A549 (cell line): ENCODE measurements at regions not wholly inside any gene's neighbourhood (a gene's known extent, or its start where the extent isn't known, plus 50 kb on each side); places are given as distances from the start of the nearest gene placed in this dataset.

Experiments used
- ATAC-seq, 2 experiments: fragments of 200-7000 bp in 1 of 2; fragments of >200 bp in 1 of 2; cut with Nextera tagmentation in 1 of 2; cut with Tn5 transposase in 1 of 2; 3 replicates each; pipeline versions ENCODE4 v1.8.0 to v1.9.1; 2018 to 2020; ENCODE audit warnings: mild to moderate bottlenecking in 1 of 2, moderate library complexity in 1 of 2
- CTCF ChIA-PET: fragments of 300-600 bp; sonication (Branson Sonifier 250); formaldehyde crosslinking; extraction: SDS; loops from one replicate; lab custom pipeline; 2021; ENCODE audit warnings: antibody characterized with exemption, inconsistent platforms; lab: Yijun Ruan, JAX
- POLR2A ChIA-PET: fragments of 350-600 bp; formaldehyde crosslinking; extraction: SDS; loops from one replicate; lab custom pipeline; 2021; ENCODE audit warnings: antibody characterized with exemption, inconsistent platforms; lab: Yijun Ruan, JAX
- DNase-seq, 2 experiments: peaks; one replicate each; pipeline versions ENCODE4 v3.0.0 to v3.0.0-alpha.2; 2011 to 2016; ENCODE audit warnings: low read depth in 1 of 2, low spot score in 1 of 2
- FAIRE-seq: peaks from 2 replicates; lab custom pipeline; 2011; peaks lifted over from hg19 to GRCh38; lab: Jason Lieb, UNC
- H3K27ac ChIP-seq, 2 experiments: fragments of >200 bp; sonication (Bioruptor Twin); formaldehyde crosslinking; 3 replicates each; pipeline ENCODE4 v1.5.1; 2016 to 2017
- H3K4me1 ChIP-seq: fragments of >200 bp; sonication (Bioruptor Twin); formaldehyde crosslinking; 3 replicates; pipeline ENCODE4 v1.6.1; 2016
- H3K4me2 ChIP-seq: fragments of >200 bp; sonication (Bioruptor Twin); formaldehyde crosslinking; 3 replicates; pipeline ENCODE4 v1.6.1; 2016
- H3K4me3 ChIP-seq: fragments of >200 bp; sonication (Bioruptor Twin); formaldehyde crosslinking; 3 replicates; pipeline ENCODE4 v1.5.1; 2016
- H3K9me3 ChIP-seq: fragments of >200 bp; sonication (Bioruptor Twin); formaldehyde crosslinking; 3 replicates; pipeline ENCODE4 v1.6.1; 2016
- CHD4 ChIP-seq: fragments of 200-600 bp; sonication (generic); IDR thresholded peaks from 2 replicates; pipeline ENCODE4 v1.6.1; 2016; ENCODE audit warnings: antibody characterized with exemption, mild to moderate bottlenecking, borderline replicate concordance
- EHMT2 ChIP-seq: fragments of 200-600 bp; sonication (generic); IDR thresholded peaks from 2 replicates; pipeline ENCODE4 v1.6.1; 2016; ENCODE audit warnings: antibody characterized with exemption, low read depth, mild to moderate bottlenecking, moderate library complexity
- FOSB ChIP-seq: fragments of 250-450 bp; sonication (Bioruptor Pico); IDR thresholded peaks from 2 replicates; pipeline ENCODE4 v1.5.0; 2020; ENCODE audit warnings: mild to moderate bottlenecking, moderate library complexity
- GATA3 ChIP-seq: IDR thresholded peaks from 2 replicates; pipeline ENCODE4 v1.6.1; 2012; ENCODE audit warnings: borderline replicate concordance
- HDAC2 ChIP-seq: fragments of 200-600 bp; sonication (generic); IDR thresholded peaks from 2 replicates; pipeline ENCODE4 v1.6.1; 2016
- HEYL ChIP-seq: fragments of 250-450 bp; sonication (Bioruptor Pico); IDR thresholded peaks from 2 replicates; pipeline ENCODE4 v1.8.0; 2021; ENCODE audit warnings: mild to moderate bottlenecking, moderate library complexity
- HOXB13 ChIP-seq: fragments of 250-450 bp; sonication (Bioruptor Pico); IDR thresholded peaks from 2 replicates; pipeline ENCODE4 v1.5.0; 2020; ENCODE audit warnings: low read depth, mild to moderate bottlenecking, moderate library complexity
- JUN ChIP-seq, 2 experiments: fragments of >200 bp; sonication (Bioruptor Twin); formaldehyde crosslinking; IDR thresholded peaks; 2 replicates in 1 of 2; 3 replicates in 1 of 2; pipeline ENCODE4 v1.6.1; 2016 to 2017
- MAZ ChIP-seq: fragments of 150-350 bp; IDR thresholded peaks from 2 replicates; pipeline ENCODE4 v1.6.1; 2014; ENCODE audit warnings: antibody characterized with exemption, low read depth, low read length, borderline replicate concordance
- NR3C1 ChIP-seq: fragments of >200 bp; sonication (Bioruptor Twin); formaldehyde crosslinking; IDR thresholded peaks from 3 replicates; pipeline ENCODE4 v1.6.1; 2017
- PHF8 ChIP-seq: fragments of 200-600 bp; sonication (generic); IDR thresholded peaks from 2 replicates; pipeline ENCODE4 v1.6.1; 2016; ENCODE audit warnings: low read depth, mild to moderate bottlenecking, antibody characterized with exemption, moderate library complexity, borderline replicate concordance
- RAD21 ChIP-seq, 2 experiments: fragments of >200 bp in 1 of 2; sonication (Bioruptor Twin) in 1 of 2; formaldehyde crosslinking in 1 of 2; IDR thresholded peaks in 1 of 2; conservative IDR thresholded peaks in 1 of 2; 2 replicates in 1 of 2; 3 replicates in 1 of 2; pipeline ENCODE4 v1.6.1; 2012 to 2018; ENCODE audit warnings: inconsistent platforms in 1 of 2
- RCOR1 ChIP-seq: fragments of 150-350 bp; IDR thresholded peaks from 2 replicates; pipeline ENCODE4 v1.6.1; 2014; ENCODE audit warnings: antibody characterized with exemption, low read length, low read depth
- TP53 ChIP-seq: fragments of 250-450 bp; sonication (Bioruptor Pico); IDR thresholded peaks from 2 replicates; pipeline ENCODE4 v1.5.0; 2021; ENCODE audit warnings: mild to moderate bottlenecking, moderate library complexity
- WGBS: methylation state at CpG from one replicate; pipeline ENCODE4 v1.1.6; 2017; ENCODE audit errors: missing lambda C conversion rate; 5-methylcytosine and 5-hydroxymethylcytosine counted together
- TF ChIP-seq, protein P1 (sequence below): IDR thresholded peaks from 2 replicates; pipeline ENCODE4 v1.6.1; 2012; ENCODE audit warnings: low read depth, borderline replicate concordance
- TF ChIP-seq, protein P2 (sequence below): fragments of >200 bp; sonication (Bioruptor Twin); formaldehyde crosslinking; IDR thresholded peaks from 3 replicates; pipeline ENCODE4 v1.6.1; 2016
- TF ChIP-seq, protein P3 (sequence below): IDR thresholded peaks from 2 replicates; pipeline ENCODE4 v1.6.1; 2012
- TF ChIP-seq, protein P4 (sequence below): fragments of 150-350 bp; IDR thresholded peaks from 2 replicates; pipeline ENCODE4 v1.6.1; 2014; ENCODE audit warnings: low read depth, mild to moderate bottlenecking, low read length

DNA sequence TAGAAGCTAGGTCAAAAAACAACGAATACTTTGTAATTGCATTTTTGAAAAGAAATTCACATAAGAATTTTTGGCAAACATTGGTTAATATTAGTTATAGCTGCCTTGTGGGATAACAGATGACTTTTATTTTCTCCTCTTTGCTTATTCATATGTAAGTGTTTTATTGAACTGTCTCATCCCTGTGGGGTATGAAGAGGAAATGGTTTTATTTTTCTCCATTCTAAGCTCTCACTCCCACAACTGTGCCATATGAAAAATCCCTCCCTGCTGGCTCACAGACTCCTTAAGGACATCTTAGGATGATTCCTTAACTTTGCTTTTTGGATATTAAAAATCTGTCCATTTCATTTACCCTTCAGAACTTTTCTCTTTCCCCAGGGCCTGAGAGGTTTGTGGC is 300.6 kb downstream of the PPP1R2C start:
- Histone ChIP-seq H3K27ac (no peak overlapping the region), H3K9me3 (no peaks in the 10 kb centered on the region)
- no peak for TF ChIP-seq NR3C1
- no peak for TF ChIP-seq RCOR1
- TF ChIP-seq, all 56 proteins: peak for 0
- Histone ChIP-seq H3K4me3 (no peak overlapping the region), H3K4me1 (no peaks in the 10 kb centered on the region), H3K4me2 (no peak overlapping the region)
- ATAC-seq (no peak), FAIRE-seq (peak; percentile 18), DNase-seq (no peak)
- POLR2A ChIA-PET, result no interaction called here
- 17% methylated on average over 1 of the region's 1 CpG for WGBS
- CTCF ChIA-PET, result no interaction called here

DNA sequence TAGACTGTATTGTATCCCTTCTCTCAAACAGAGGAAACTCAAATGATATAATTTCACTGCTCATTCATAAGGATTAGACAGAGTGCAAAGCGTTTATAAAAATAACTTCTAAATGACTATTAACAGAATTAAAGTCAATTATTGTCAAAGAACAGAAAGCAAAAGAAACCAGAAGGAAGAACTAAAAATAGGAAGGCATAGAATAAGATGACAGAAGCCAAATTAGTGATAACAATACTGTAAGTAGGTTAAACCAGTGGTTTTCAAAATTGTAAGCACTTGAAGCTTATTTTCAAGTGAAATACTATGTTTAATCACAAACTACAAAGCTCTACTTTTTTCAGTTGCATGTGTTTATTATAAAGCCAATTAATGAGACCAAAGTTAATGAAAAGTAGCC is 305.2 kb downstream of the PPP1R2C start:
- ATAC-seq, result no peak

DNA sequence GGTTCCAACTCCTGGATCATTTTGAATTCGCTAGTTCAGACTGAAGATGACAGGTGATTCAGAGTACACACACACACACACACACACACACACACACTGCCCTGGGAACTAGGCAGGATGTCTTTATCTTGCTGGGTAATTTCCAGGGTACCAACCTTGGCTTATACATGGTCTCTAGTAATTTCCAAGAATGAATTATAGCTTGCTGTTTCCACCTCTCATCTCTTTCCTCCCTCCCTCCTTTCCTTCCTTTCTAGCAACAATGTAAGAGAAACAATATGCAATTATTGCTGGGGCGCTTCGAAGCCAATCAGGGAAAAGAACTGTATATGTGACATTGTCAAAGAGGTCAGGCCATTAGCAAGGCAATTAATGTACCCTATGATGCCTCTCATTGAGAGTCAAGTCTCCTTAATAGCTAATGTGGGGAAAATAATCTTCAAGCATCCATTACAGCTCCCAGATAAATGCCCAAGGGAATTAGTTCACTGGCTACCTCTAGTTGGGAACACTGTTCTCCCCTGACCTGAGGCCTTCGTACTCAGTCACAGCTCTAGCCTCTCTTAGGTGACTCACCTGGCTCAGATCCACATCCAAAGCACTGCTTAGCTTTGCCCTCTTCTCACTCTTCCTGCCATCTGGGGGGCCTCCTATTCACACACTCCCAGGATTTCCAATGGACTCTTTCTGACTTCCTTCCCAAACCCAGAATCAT is 311.5 kb downstream of the PPP1R2C start:
- Histone ChIP-seq H3K4me3 (no peak overlapping the region), H3K4me1 (no peaks in the 10 kb centered on the region), H3K27ac (no peak overlapping the region), H3K4me2 (no peak overlapping the region), H3K9me3 (no peaks in the 10 kb centered on the region)
- POLR2A ChIA-PET, result no interaction called here
- FAIRE-seq (peak; percentile 7), DNase-seq (no peak), ATAC-seq (no peak)
- WGBS, result 9% methylated on average over 4 of the region's 4 CpGs
- TF ChIP-seq HOXB13 (CRISPR knock-in tag) (no peak), FOSB (CRISPR knock-in tag) (no peak), MAZ (no peak), GATA3 (no peak), RAD21 (conservative IDR thresholded peaks at IDR 0.05 in 1 of 2, IDR thresholded peaks at IDR 0.05 in 1 of 2) (no peak), CHD4 (no peak), HEYL (CRISPR knock-in tag) (no peak), PHF8 (no peak), JUN (IDR thresholded peaks at IDR 0.05) (no peak), EHMT2 (no peak)
- TF ChIP-seq, protein P1, sequence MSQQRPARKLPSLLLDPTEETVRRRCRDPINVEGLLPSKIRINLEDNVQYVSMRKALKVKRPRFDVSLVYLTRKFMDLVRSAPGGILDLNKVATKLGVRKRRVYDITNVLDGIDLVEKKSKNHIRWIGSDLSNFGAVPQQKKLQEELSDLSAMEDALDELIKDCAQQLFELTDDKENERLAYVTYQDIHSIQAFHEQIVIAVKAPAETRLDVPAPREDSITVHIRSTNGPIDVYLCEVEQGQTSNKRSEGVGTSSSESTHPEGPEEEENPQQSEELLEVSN, result no peak
- TF ChIP-seq, protein P2, sequence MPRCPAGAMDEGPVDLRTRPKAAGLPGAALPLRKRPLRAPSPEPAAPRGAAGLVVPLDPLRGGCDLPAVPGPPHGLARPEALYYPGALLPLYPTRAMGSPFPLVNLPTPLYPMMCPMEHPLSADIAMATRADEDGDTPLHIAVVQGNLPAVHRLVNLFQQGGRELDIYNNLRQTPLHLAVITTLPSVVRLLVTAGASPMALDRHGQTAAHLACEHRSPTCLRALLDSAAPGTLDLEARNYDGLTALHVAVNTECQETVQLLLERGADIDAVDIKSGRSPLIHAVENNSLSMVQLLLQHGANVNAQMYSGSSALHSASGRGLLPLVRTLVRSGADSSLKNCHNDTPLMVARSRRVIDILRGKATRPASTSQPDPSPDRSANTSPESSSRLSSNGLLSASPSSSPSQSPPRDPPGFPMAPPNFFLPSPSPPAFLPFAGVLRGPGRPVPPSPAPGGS, result no peak
- TF ChIP-seq, protein P3, sequence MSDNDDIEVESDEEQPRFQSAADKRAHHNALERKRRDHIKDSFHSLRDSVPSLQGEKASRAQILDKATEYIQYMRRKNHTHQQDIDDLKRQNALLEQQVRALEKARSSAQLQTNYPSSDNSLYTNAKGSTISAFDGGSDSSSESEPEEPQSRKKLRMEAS, result no peak
- TF ChIP-seq, protein P4, sequence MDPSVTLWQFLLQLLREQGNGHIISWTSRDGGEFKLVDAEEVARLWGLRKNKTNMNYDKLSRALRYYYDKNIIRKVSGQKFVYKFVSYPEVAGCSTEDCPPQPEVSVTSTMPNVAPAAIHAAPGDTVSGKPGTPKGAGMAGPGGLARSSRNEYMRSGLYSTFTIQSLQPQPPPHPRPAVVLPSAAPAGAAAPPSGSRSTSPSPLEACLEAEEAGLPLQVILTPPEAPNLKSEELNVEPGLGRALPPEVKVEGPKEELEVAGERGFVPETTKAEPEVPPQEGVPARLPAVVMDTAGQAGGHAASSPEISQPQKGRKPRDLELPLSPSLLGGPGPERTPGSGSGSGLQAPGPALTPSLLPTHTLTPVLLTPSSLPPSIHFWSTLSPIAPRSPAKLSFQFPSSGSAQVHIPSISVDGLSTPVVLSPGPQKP, result no peak
- CTCF ChIA-PET, result no interaction called here

More for the DNA sequence above, 305.2 kb downstream of the PPP1R2C start:
- 3% methylated on average over 1 of the region's 1 CpG for WGBS
- Histone ChIP-seq H3K4me3 (no peak overlapping the region), H3K4me2 (no peak overlapping the region), H3K27ac (no peak overlapping the region), H3K4me1 (no peaks in the 10 kb centered on the region), H3K9me3 (no peaks in the 10 kb centered on the region)
- no peak for DNase-seq
- ChIA-PET CTCF (no interaction called here), POLR2A (no interaction called here)
- no peak for TF ChIP-seq HDAC2
- no peak for TF ChIP-seq TP53 (CRISPR knock-in tag)
- no peak for TF ChIP-seq NR3C1
- TF ChIP-seq FOSB (CRISPR knock-in tag), result no peak
- FAIRE-seq, result no peak
